ENCODE measurements at regions not wholly inside any gene's neighbourhood (a gene's known extent, or its start where the extent isn't known, plus 50 kb on each side); places are given as distances from the start of the nearest gene placed in this dataset.

DNA sequence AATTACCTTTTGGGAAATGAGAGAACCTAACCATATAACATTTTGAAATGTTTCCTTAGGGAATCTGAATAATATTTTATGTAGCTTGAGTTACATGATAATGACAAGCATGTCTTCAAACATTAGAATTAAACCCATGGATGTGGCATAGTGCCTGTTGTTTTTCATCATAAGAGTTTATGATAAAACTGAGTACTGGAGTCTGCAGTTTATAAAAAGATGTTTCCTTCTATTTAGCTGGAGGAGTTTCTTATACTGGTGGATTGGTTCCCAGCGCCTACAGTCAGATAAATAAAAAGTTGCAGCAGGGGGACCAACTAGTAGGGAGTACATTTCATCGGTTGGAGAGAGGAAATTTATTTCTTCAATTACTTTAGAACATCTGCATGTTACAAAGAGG is 70.1 kb upstream of the PCDH18 start:
- H3K27me3 Mint-ChIP-seq (ENCODE audit: unreplicated experiment): peaks cover 4% of the 10 kb centered on the region
- peaks cover 37% of the 10 kb centered on the region for H3K4me1 Mint-ChIP-seq (ENCODE audit: low read depth, unreplicated experiment)
- no peak for DNase-seq
- TF ChIP-seq, protein P1, sequence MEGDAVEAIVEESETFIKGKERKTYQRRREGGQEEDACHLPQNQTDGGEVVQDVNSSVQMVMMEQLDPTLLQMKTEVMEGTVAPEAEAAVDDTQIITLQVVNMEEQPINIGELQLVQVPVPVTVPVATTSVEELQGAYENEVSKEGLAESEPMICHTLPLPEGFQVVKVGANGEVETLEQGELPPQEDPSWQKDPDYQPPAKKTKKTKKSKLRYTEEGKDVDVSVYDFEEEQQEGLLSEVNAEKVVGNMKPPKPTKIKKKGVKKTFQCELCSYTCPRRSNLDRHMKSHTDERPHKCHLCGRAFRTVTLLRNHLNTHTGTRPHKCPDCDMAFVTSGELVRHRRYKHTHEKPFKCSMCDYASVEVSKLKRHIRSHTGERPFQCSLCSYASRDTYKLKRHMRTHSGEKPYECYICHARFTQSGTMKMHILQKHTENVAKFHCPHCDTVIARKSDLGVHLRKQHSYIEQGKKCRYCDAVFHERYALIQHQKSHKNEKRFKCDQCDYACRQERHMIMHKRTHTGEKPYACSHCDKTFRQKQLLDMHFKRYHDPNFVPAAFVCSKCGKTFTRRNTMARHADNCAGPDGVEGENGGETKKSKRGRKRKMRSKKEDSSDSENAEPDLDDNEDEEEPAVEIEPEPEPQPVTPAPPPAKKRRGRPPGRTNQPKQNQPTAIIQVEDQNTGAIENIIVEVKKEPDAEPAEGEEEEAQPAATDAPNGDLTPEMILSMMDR (IDR thresholded peaks at IDR 0.05; ENCODE audit: partially characterized antibody, unreplicated experiment): no peak
- H3K9me3 Mint-ChIP-seq (ENCODE audit: unreplicated experiment): peaks cover 5% of the 10 kb centered on the region
- H3K4me3 Mint-ChIP-seq (ENCODE audit: unreplicated experiment): no peak overlapping the region
- H3K36me3 Mint-ChIP-seq (ENCODE audit: unreplicated experiment): no peaks in the 10 kb centered on the region
- H3K27ac Mint-ChIP-seq (ENCODE audit: unreplicated experiment): no peak overlapping the region

DNA sequence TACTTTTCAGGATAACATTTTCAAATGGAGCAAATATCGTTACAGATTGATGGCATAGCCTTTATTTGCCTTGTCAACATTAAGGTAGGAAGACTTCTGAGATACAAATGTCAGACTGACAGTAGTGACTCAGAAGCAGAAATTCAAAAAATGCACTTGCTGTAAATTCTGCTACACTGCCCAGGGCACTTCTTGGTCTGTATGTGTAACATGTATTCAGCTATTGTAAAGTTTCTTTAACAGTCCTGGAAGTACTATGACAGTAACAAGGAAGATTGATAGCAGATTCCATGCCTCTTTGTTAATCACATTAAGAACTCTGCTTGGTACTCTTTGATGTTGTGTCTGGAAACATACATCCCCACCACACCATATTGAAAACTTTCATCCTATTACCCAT is 69.6 kb upstream of the PCDH18 start:
- H3K9me3 Mint-ChIP-seq (ENCODE audit: unreplicated experiment): peaks cover 5% of the 10 kb centered on the region

DNA sequence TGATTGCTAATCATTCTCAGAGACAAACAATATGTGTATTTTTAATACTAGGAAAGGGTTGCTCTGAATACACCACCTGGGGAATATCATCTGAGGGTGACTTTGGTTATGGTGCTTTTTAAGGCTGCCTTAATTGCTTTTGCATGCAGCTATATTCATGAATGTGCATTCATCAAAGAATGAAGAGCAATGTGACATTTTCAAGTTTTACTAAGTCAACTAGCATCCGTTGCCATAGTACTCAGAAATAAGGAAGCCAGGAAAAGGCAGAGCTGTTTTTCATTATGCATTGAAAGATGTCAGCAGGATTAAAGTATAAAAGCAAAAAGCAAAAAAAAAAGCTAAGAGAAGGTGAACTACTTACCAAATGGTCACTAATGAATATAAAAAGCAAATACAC is 67.4 kb upstream of the PCDH18 start:
- TF ChIP-seq, protein P1 (IDR thresholded peaks at IDR 0.05; ENCODE audit: partially characterized antibody, unreplicated experiment): no peak
- H3K36me3 Mint-ChIP-seq (ENCODE audit: unreplicated experiment): no peaks in the 10 kb centered on the region
- H3K4me1 Mint-ChIP-seq (ENCODE audit: low read depth, unreplicated experiment): peaks cover 39% of the 10 kb centered on the region
- peaks cover 5% of the 10 kb centered on the region for H3K9me3 Mint-ChIP-seq (ENCODE audit: unreplicated experiment)
- H3K4me3 Mint-ChIP-seq (ENCODE audit: unreplicated experiment): peak overlapping the region; percentile 49
- no peak for DNase-seq
- H3K27ac Mint-ChIP-seq (ENCODE audit: unreplicated experiment): peak overlapping the region; percentile 83
- H3K27me3 Mint-ChIP-seq (ENCODE audit: unreplicated experiment): peaks cover 4% of the 10 kb centered on the region

More for the DNA sequence above, 69.6 kb upstream of the PCDH18 start:
- Mint-ChIP-seq H3K36me3 (ENCODE audit: unreplicated experiment) (no peaks in the 10 kb centered on the region), H3K27ac (ENCODE audit: unreplicated experiment) (no peak overlapping the region), H3K4me1 (ENCODE audit: low read depth, unreplicated experiment) (peaks cover 39% of the 10 kb centered on the region), H3K27me3 (ENCODE audit: unreplicated experiment) (peaks cover 4% of the 10 kb centered on the region), H3K4me3 (ENCODE audit: unreplicated experiment) (no peak overlapping the region)
- no peak for DNase-seq
- TF ChIP-seq, protein P1 (IDR thresholded peaks at IDR 0.05; ENCODE audit: partially characterized antibody, unreplicated experiment): no peak

DNA sequence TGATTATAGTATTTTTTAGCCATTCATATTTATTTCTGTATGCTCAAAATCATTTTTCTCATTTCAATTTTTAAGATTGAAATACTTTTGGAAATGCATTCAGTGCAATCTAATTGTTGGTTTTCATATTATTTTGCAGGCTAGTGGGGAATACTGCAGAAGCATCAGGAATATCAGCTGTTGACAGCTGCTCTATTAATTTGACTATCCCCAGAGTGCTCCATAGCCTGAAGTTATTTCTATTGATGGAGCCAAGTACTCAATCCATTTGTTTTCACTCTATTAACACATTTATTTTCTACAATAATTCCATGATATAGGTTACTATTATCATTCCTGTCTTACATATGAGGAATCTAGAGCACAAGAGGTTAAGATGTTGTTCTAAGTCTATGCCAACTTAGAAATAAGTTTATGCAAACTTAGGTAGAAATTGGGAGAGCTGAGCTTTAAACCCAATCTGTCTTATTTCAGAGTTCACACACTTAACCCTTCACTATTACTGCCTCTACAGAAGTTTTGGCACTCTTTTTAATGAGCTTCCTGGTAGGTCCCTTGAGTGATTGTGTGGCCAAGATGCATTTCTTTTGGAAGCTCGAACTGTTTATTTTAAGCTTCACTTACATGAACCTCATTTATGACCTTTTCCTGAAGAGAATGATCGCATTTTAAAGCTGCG is 65.6 kb upstream of the PCDH18 start:
- Mint-ChIP-seq H3K4me3 (ENCODE audit: unreplicated experiment) (peak overlapping the region; percentile 66), H3K36me3 (ENCODE audit: unreplicated experiment) (no peaks in the 10 kb centered on the region), H3K27me3 (ENCODE audit: unreplicated experiment) (peaks cover 4% of the 10 kb centered on the region), H3K9me3 (ENCODE audit: unreplicated experiment) (peaks cover 5% of the 10 kb centered on the region), H3K27ac (ENCODE audit: unreplicated experiment) (peak overlapping the region; percentile 80), H3K4me1 (ENCODE audit: low read depth, unreplicated experiment) (peaks cover 34% of the 10 kb centered on the region)
- TF ChIP-seq, protein P1 (IDR thresholded peaks at IDR 0.05; ENCODE audit: partially characterized antibody, unreplicated experiment): no peak
- DNase-seq: no peak

DNA sequence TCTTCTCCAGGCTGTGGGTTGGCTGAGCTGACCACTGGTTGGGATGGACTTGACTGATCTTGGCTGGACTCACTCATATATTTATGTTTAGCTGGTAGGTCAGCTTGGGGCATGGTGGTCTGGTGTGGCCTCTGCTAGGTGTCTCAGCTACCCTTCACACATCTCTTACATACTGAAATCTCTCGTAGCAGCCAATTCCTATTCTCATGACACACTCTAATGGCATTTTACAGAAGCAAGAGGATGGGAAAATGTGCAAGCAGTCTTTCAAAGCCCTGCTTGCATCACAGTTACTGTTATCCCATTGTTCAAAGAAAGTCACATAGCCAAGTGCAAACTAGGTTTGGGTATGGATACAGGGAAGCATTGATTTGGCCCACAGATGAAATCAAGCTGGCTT is 55.5 kb upstream of the PCDH18 start:
- TF ChIP-seq, protein P1 (IDR thresholded peaks at IDR 0.05; ENCODE audit: partially characterized antibody, unreplicated experiment): no peak
- H3K4me1 Mint-ChIP-seq (ENCODE audit: low read depth, unreplicated experiment): peaks cover 3% of the 10 kb centered on the region
- no peaks in the 10 kb centered on the region for H3K27me3 Mint-ChIP-seq (ENCODE audit: unreplicated experiment)
- no peaks in the 10 kb centered on the region for H3K9me3 Mint-ChIP-seq (ENCODE audit: unreplicated experiment)
- no peak overlapping the region for H3K4me3 Mint-ChIP-seq (ENCODE audit: unreplicated experiment)
- no peaks in the 10 kb centered on the region for H3K36me3 Mint-ChIP-seq (ENCODE audit: unreplicated experiment)
- no peak overlapping the region for H3K27ac Mint-ChIP-seq (ENCODE audit: unreplicated experiment)
- DNase-seq: no peak

Measured in glutamatergic neuron (in vitro differentiated cells).